Keratinocyte (primary cell): ENCODE measurements at regions not wholly inside any gene's neighbourhood (a gene's known extent, or its start where the extent isn't known, plus 50 kb on each side); places are given as distances from the start of the nearest gene placed in this dataset.

ENCODE experiments used
- DNase-seq: peaks from one replicate; pipeline ENCODE4 v3.0.0-alpha.2; 2011; ENCODE audit warnings: low read depth, missing footprints, low spot score
- FAIRE-seq: peaks from 2 replicates; lab custom pipeline; 2011; peaks lifted over from hg19 to GRCh38; lab: Jason Lieb, UNC
- H2AFZ ChIP-seq: 2 replicates; pipeline ENCODE4 v1.6.0; 2012; ENCODE audit warnings: low read length, control low read depth, inconsistent platforms; ENCODE audit not compliant: control insufficient read depth
- H3K27ac ChIP-seq: 2 replicates; pipeline ENCODE4 v1.5.1; 2011; ENCODE audit warnings: low read length; ENCODE audit not compliant: control insufficient read depth, insufficient read depth
- H3K27me3 ChIP-seq: 3 replicates; pipeline ENCODE4 v1.6.0; 2011; ENCODE audit warnings: low read length; ENCODE audit not compliant: control insufficient read depth, insufficient read depth; ENCODE audit errors: extremely low read depth
- H3K36me3 ChIP-seq, 2 experiments: 2 replicates in 1 of 2; 3 replicates in 1 of 2; pipeline ENCODE4 v1.5.1; 2011; ENCODE audit warnings: low read length in 2 of 2, mild to moderate bottlenecking in 1 of 2; ENCODE audit not compliant: control insufficient read depth in 2 of 2, insufficient read depth in 2 of 2; ENCODE audit errors: extremely low read depth in 1 of 2
- H3K4me1 ChIP-seq: 3 replicates; pipeline ENCODE4 v1.5.1; 2011; ENCODE audit warnings: low read length; ENCODE audit not compliant: control insufficient read depth, insufficient read depth; ENCODE audit errors: extremely low read depth
- H3K4me2 ChIP-seq: 3 replicates; pipeline ENCODE4 v1.6.0; 2011; ENCODE audit warnings: low read depth, low read length; ENCODE audit not compliant: control insufficient read depth, insufficient read depth; ENCODE audit errors: extremely low read depth
- H3K4me3 ChIP-seq, 3 experiments: fragments of 200-600 bp in 1 of 3; sonication (generic) in 1 of 3; 2 replicates in 2 of 3; 3 replicates in 1 of 3; pipeline ENCODE4 v1.5.1; 2011 to 2016; ENCODE audit warnings: low read length in 3 of 3, mild to moderate bottlenecking in 3 of 3, control low read depth in 2 of 3, inconsistent platforms in 1 of 3, low read depth in 1 of 3, mixed read lengths in 1 of 3, mixed run types in 1 of 3, moderate library complexity in 1 of 3; ENCODE audit not compliant: control insufficient read depth in 2 of 3, insufficient read depth in 2 of 3; ENCODE audit errors: extremely low read depth in 1 of 3
- H3K79me2 ChIP-seq: 2 replicates; pipeline ENCODE4 v1.6.0; 2012; ENCODE audit warnings: low read length; ENCODE audit not compliant: control insufficient read depth, insufficient read depth
- H3K9ac ChIP-seq: 3 replicates; pipeline ENCODE4 v1.6.0; 2011; ENCODE audit warnings: low read length; ENCODE audit not compliant: control insufficient read depth, insufficient read depth; ENCODE audit errors: extremely low read depth
- H3K9me1 ChIP-seq: 3 replicates; pipeline ENCODE4 v1.6.0; 2011; ENCODE audit warnings: low read length; ENCODE audit not compliant: control insufficient read depth, insufficient read depth; ENCODE audit errors: extremely low read depth
- H3K9me3 ChIP-seq: 2 replicates; pipeline ENCODE4 v1.5.1; 2012; ENCODE audit warnings: low read depth, low read length; ENCODE audit not compliant: control insufficient read depth
- H4K20me1 ChIP-seq: 3 replicates; pipeline ENCODE4 v1.6.0; 2011; ENCODE audit warnings: low read length; ENCODE audit not compliant: control insufficient read depth, insufficient read depth; ENCODE audit errors: extremely low read depth
- EZH2 ChIP-seq: IDR thresholded peaks from one replicate; pipeline ENCODE4 v1.6.1; 2012; ENCODE audit warnings: inconsistent platforms, mild to moderate bottlenecking, low read length, moderate library complexity
- dilution Hi-C: fragments of 300-500 bp; cut with MboI; formaldehyde crosslinking; loops from one replicate; pipeline ENCODE4 v1.7.0; 2020; ENCODE audit warnings: low sequenced_read_pairs; ENCODE audit not compliant: extremely low pct_ligation_motif_present
- TF ChIP-seq, protein P1 (sequence below), 3 experiments: IDR thresholded peaks in 1 of 3; conservative IDR thresholded peaks in 1 of 3; optimal IDR thresholded peaks in 1 of 3; 2 replicates in 2 of 3; 3 replicates in 1 of 3; pipeline versions ENCODE3 to v1.5.1; 2011; ENCODE audit warnings: low read length in 3 of 3, mild to moderate bottlenecking in 3 of 3, moderate library complexity in 2 of 3, control low read depth in 1 of 3, inconsistent platforms in 1 of 3; ENCODE audit not compliant: insufficient read depth in 2 of 3; ENCODE audit errors: extremely low read depth in 1 of 3

DNA sequence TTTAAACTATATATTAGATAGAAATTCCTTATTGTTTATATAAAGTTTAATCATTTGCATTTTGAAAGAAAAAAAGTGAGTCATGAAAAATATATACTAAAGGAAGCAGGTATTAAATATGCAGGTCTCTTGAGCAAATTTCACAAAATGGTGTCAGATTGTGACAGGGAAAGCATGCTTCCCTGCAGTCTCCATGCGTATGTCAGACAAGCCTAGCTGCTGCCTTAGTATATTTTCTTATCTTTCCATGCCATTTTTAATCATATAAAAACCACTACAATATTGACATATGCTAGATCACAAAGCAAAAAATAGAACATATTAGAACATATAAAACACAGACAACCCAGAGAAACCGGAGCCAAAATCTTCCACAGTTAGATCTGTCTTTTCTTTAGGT, 1137.7 kb upstream of the DDX18 start:
- dilution Hi-C loops, result no loop called here
- no peaks in the 10 kb centered on the region for H3K36me3 ChIP-seq
- H2AFZ ChIP-seq, result no peak overlapping the region
- H3K4me3 ChIP-seq, result no peak overlapping the region
- H3K79me2 ChIP-seq, result no peaks in the 10 kb centered on the region
- FAIRE-seq (no peak), DNase-seq (no peak)
- H3K9me1 ChIP-seq, result no peaks in the 10 kb centered on the region
- no peaks in the 10 kb centered on the region for H3K27me3 ChIP-seq
- TF ChIP-seq, protein P1, sequence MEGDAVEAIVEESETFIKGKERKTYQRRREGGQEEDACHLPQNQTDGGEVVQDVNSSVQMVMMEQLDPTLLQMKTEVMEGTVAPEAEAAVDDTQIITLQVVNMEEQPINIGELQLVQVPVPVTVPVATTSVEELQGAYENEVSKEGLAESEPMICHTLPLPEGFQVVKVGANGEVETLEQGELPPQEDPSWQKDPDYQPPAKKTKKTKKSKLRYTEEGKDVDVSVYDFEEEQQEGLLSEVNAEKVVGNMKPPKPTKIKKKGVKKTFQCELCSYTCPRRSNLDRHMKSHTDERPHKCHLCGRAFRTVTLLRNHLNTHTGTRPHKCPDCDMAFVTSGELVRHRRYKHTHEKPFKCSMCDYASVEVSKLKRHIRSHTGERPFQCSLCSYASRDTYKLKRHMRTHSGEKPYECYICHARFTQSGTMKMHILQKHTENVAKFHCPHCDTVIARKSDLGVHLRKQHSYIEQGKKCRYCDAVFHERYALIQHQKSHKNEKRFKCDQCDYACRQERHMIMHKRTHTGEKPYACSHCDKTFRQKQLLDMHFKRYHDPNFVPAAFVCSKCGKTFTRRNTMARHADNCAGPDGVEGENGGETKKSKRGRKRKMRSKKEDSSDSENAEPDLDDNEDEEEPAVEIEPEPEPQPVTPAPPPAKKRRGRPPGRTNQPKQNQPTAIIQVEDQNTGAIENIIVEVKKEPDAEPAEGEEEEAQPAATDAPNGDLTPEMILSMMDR (optimal IDR thresholded peaks at IDR 0.05 in 1 of 3, IDR thresholded peaks at IDR 0.05 in 1 of 3, conservative IDR thresholded peaks at IDR 0.05 in 1 of 3; ENCODE audit: extremely low read depth in 1 of 3, insufficient read depth in 2 of 3, low read length in 3 of 3), result no peak
- TF ChIP-seq EZH2, result no peak
- H3K27ac ChIP-seq, result no peak overlapping the region
- no peaks in the 10 kb centered on the region for H3K9me3 ChIP-seq
- no peak overlapping the region for H3K9ac ChIP-seq
- no peak overlapping the region for H3K4me2 ChIP-seq
- no peaks in the 10 kb centered on the region for H3K4me1 ChIP-seq
- H4K20me1 ChIP-seq, result no peaks in the 10 kb centered on the region

DNA sequence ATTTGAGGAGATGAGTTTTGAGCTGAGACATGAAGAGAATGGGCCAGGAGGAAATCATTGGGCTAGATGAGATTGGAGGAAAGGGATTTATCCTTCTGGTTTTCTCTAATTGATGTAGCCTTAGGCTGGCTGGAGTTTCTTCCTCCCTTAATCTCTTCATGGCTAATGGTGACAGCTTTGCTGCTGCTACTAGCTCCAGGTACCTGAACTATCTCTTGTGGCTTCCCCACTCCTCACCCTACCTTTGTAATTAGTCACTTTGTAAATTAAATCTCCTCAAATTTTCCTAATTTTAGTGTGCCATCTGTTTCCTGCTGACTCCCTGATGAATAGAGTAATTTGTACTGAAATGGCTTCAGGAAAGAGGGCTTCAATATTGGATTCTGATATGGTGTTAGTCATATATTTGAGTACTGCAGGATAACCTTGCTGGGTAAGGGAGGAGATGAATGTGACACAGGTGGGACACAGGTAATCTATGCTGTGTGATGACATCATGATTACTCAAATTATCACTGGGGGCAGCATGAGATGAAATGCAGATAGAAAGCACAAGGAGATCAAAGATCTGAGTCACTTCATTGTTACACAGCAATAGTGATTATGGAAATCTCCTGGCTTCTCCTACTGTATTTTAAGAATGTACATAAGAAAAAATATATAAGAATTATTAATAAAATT, 1134.1 kb upstream of the DDX18 start:
- no peaks in the 10 kb centered on the region for H3K9me3 ChIP-seq
- FAIRE-seq, result no peak

More for the DNA sequence above, 1134.1 kb upstream of the DDX18 start:
- no peak for DNase-seq
- H3K4me2 ChIP-seq, result no peak overlapping the region
- H4K20me1 ChIP-seq, result no peaks in the 10 kb centered on the region
- no peak overlapping the region for H3K9ac ChIP-seq
- no peak overlapping the region for H3K4me3 ChIP-seq
- no peak overlapping the region for H2AFZ ChIP-seq
- H3K27me3 ChIP-seq, result no peaks in the 10 kb centered on the region
- dilution Hi-C loops, result no loop called here
- no peaks in the 10 kb centered on the region for H3K36me3 ChIP-seq
- H3K27ac ChIP-seq, result no peak overlapping the region
- H3K79me2 ChIP-seq, result no peaks in the 10 kb centered on the region
- no peaks in the 10 kb centered on the region for H3K4me1 ChIP-seq
- TF ChIP-seq, protein P1 (optimal IDR thresholded peaks at IDR 0.05 in 1 of 3, IDR thresholded peaks at IDR 0.05 in 1 of 3, conservative IDR thresholded peaks at IDR 0.05 in 1 of 3; ENCODE audit: extremely low read depth in 1 of 3, insufficient read depth in 2 of 3, low read length in 3 of 3), result no peak
- no peak for TF ChIP-seq EZH2
- H3K9me1 ChIP-seq, result no peaks in the 10 kb centered on the region
